Stimulated activated effector memory CD8-positive, alpha-beta T cell treated with anti-CD3 and anti-CD28 coated beads, Interleukin-12 subunit alpha, Interleukin-12 subunit beta, amount 100 ng/mL, for 72 hours (primary cell): ENCODE measurements at regions not wholly inside any gene's neighbourhood (a gene's known extent, or its start where the extent isn't known, plus 50 kb on each side); places are given as distances from the start of the nearest gene placed in this dataset.
"Not testable (repeated sequence)": the region's sequence is repeated elsewhere in the genome, so short reads cannot be mapped to it uniquely, and the experiment has no call there.

Experiments
- ATAC-seq: fragments of 150-1000 bp; cut with Tn5 transposase; 2 replicates; pipeline ENCODE4 v1.10.0; 2021
- DNase-seq, 2 donors: peaks; one replicate each; pipeline ENCODE4 v3.0.0; 2021 to 2022; ENCODE audit warnings: low spot score in 2 of 2
- H3K27ac Mint-ChIP-seq: one replicate; pipeline ENCODE4 v1.8.0; 2022; ENCODE audit warnings: mild to moderate bottlenecking, mixed read lengths
- H3K36me3 Mint-ChIP-seq: one replicate; pipeline ENCODE4 v1.8.0; 2022; ENCODE audit warnings: mild to moderate bottlenecking, mixed read lengths
- H3K4me1 Mint-ChIP-seq: one replicate; pipeline ENCODE4 v1.8.0; 2022; ENCODE audit warnings: mixed read lengths
- H3K4me3 Mint-ChIP-seq: one replicate; pipeline ENCODE4 v1.8.0; 2022; ENCODE audit warnings: mild to moderate bottlenecking, mixed read lengths
- H3K9me3 Mint-ChIP-seq: one replicate; pipeline ENCODE4 v1.8.0; 2022; ENCODE audit warnings: mixed read lengths

GRCh38 chr14:21840765-21841164 lies 167.1 kb upstream of the OR4E1 start:
- no peaks in the 10 kb centered on the region for H3K9me3 Mint-ChIP-seq
- ATAC-seq, result peak; percentile 42
- H3K27ac Mint-ChIP-seq, result peak overlapping the region; percentile 56
- no peaks in the 10 kb centered on the region for H3K4me1 Mint-ChIP-seq
- no peaks in the 10 kb centered on the region for H3K36me3 Mint-ChIP-seq
- no peak for DNase-seq
- peak overlapping the region; percentile 13 for H3K4me3 Mint-ChIP-seq

- Mint-ChIP-seq H3K27ac (no peak overlapping the region), H3K4me1 (no peaks in the 10 kb centered on the region), H3K4me3 (no peak overlapping the region), H3K9me3 (no peaks in the 10 kb centered on the region), H3K36me3 (no peaks in the 10 kb centered on the region)
- no peak for DNase-seq
- ATAC-seq, result no peak
These were observed 160.2 kb upstream of the OR4E1 start for GRCh38 chr14:21833836-21834235.

- ATAC-seq (no peak), DNase-seq (no peak)
- Mint-ChIP-seq H3K9me3 (no peaks in the 10 kb centered on the region), H3K4me1 (peaks cover 5% of the 10 kb centered on the region), H3K4me3 (peak overlapping the region; percentile 24), H3K36me3 (no peaks in the 10 kb centered on the region), H3K27ac (no peak overlapping the region)
These were observed 152.2 kb upstream of the OR4E1 start for GRCh38 chr14:21825845-21826244.

- Mint-ChIP-seq H3K36me3 (no peaks in the 10 kb centered on the region), H3K27ac (no peak overlapping the region), H3K4me3 (peak overlapping the region; percentile 24), H3K4me1 (peaks cover 5% of the 10 kb centered on the region), H3K9me3 (no peaks in the 10 kb centered on the region)
- ATAC-seq (peak; percentile 89), DNase-seq (no peak)
These were observed 151.6 kb upstream of the OR4E1 start for GRCh38 chr14:21825149-21825743.

GRCh38 chr14:21822109-21822508 lies 148.5 kb upstream of the OR4E1 start:
- no peak overlapping the region for H3K27ac Mint-ChIP-seq
- ATAC-seq (no peak), DNase-seq (no peak)
- no peaks in the 10 kb centered on the region for H3K36me3 Mint-ChIP-seq
- H3K4me3 Mint-ChIP-seq, result no peak overlapping the region
- H3K4me1 Mint-ChIP-seq, result peaks cover 5% of the 10 kb centered on the region
- peaks cover under 1% of the 10 kb centered on the region for H3K9me3 Mint-ChIP-seq

GRCh38 chr14:21820631-21821030 lies 147.0 kb upstream of the OR4E1 start:
- Mint-ChIP-seq H3K27ac (no peak overlapping the region), H3K4me3 (no peak overlapping the region), H3K4me1 (peaks cover 5% of the 10 kb centered on the region), H3K36me3 (no peaks in the 10 kb centered on the region), H3K9me3 (peaks cover 5% of the 10 kb centered on the region)
- DNase-seq, result no peak
- no peak for ATAC-seq

- H3K9me3 Mint-ChIP-seq, H3K27ac Mint-ChIP-seq, H3K4me3 Mint-ChIP-seq, DNase-seq, H3K36me3 Mint-ChIP-seq, ATAC-seq, H3K4me1 Mint-ChIP-seq: not testable (repeated sequence)
These were observed 146.3 kb upstream of the OR4E1 start for GRCh38 chr14:21819891-21820290.

GRCh38 chr14:21817010-21817409 lies 143.4 kb upstream of the OR4E1 start:
- H3K36me3 Mint-ChIP-seq, H3K9me3 Mint-ChIP-seq, H3K4me1 Mint-ChIP-seq, ATAC-seq, H3K4me3 Mint-ChIP-seq, DNase-seq, H3K27ac Mint-ChIP-seq: not testable (repeated sequence)

- H3K36me3 Mint-ChIP-seq, result no peaks in the 10 kb centered on the region
- ATAC-seq (no peak), DNase-seq (no peak)
- H3K4me3 Mint-ChIP-seq, result no peak overlapping the region
- H3K4me1 Mint-ChIP-seq, result no peaks in the 10 kb centered on the region
- H3K9me3 Mint-ChIP-seq, result no peaks in the 10 kb centered on the region
- no peak overlapping the region for H3K27ac Mint-ChIP-seq
These were observed 134.4 kb upstream of the OR4E1 start for GRCh38 chr14:21807975-21808374.

- H3K9me3 Mint-ChIP-seq, result no peaks in the 10 kb centered on the region
- H3K27ac Mint-ChIP-seq, result no peak overlapping the region
- H3K36me3 Mint-ChIP-seq, result no peaks in the 10 kb centered on the region
- no peaks in the 10 kb centered on the region for H3K4me1 Mint-ChIP-seq
- H3K4me3 Mint-ChIP-seq, result no peak overlapping the region
- no peak for ATAC-seq
- no peak for DNase-seq
These were observed 131.4 kb upstream of the OR4E1 start for GRCh38 chr14:21804981-21805380.

- Mint-ChIP-seq H3K4me1 (no peaks in the 10 kb centered on the region), H3K4me3 (no peak overlapping the region), H3K27ac (no peak overlapping the region), H3K9me3 (no peaks in the 10 kb centered on the region), H3K36me3 (no peaks in the 10 kb centered on the region)
- no peak for ATAC-seq
- DNase-seq, result no peak
These were observed 128.8 kb upstream of the OR4E1 start for GRCh38 chr14:21802441-21802840.

GRCh38 chr14:21796916-21797315 lies 123.3 kb upstream of the OR4E1 start:
- Mint-ChIP-seq H3K27ac (no peak overlapping the region), H3K36me3 (no peaks in the 10 kb centered on the region), H3K4me1 (no peaks in the 10 kb centered on the region), H3K9me3 (peaks cover 10% of the 10 kb centered on the region), H3K4me3 (peak overlapping the region; percentile 16)
- no peak for DNase-seq
- no peak for ATAC-seq

GRCh38 chr14:21795456-21795855 lies 121.8 kb upstream of the OR4E1 start:
- no peak overlapping the region for H3K4me3 Mint-ChIP-seq
- no peaks in the 10 kb centered on the region for H3K4me1 Mint-ChIP-seq
- DNase-seq (no peak), ATAC-seq (no peak)
- peaks cover 10% of the 10 kb centered on the region for H3K9me3 Mint-ChIP-seq
- no peak overlapping the region for H3K27ac Mint-ChIP-seq
- H3K36me3 Mint-ChIP-seq, result no peaks in the 10 kb centered on the region

- no peaks in the 10 kb centered on the region for H3K36me3 Mint-ChIP-seq
- no peak overlapping the region for H3K4me3 Mint-ChIP-seq
- ATAC-seq (no peak), DNase-seq (no peak)
- H3K9me3 Mint-ChIP-seq, result peaks cover 10% of the 10 kb centered on the region
- H3K27ac Mint-ChIP-seq, result no peak overlapping the region
- H3K4me1 Mint-ChIP-seq, result no peaks in the 10 kb centered on the region
These were observed 118.1 kb upstream of the OR4E1 start for GRCh38 chr14:21791749-21792148.

- H3K4me1 Mint-ChIP-seq, H3K27ac Mint-ChIP-seq, H3K9me3 Mint-ChIP-seq, H3K4me3 Mint-ChIP-seq, H3K36me3 Mint-ChIP-seq, DNase-seq, ATAC-seq: not testable (repeated sequence)
These were observed 115.1 kb upstream of the OR4E1 start for GRCh38 chr14:21788687-21789086.

- H3K4me1 Mint-ChIP-seq, H3K27ac Mint-ChIP-seq, ATAC-seq: not testable (repeated sequence)
These were observed 113.6 kb upstream of the OR4E1 start for GRCh38 chr14:21787242-21787641.

GRCh38 chr14:21781543-21781942 lies 107.9 kb upstream of the OR4E1 start:
- DNase-seq (no peak), ATAC-seq (no peak)
- no peak overlapping the region for H3K4me3 Mint-ChIP-seq
- no peaks in the 10 kb centered on the region for H3K36me3 Mint-ChIP-seq
- H3K4me1 Mint-ChIP-seq, result no peaks in the 10 kb centered on the region
- no peak overlapping the region for H3K27ac Mint-ChIP-seq
- H3K9me3 Mint-ChIP-seq, result no peaks in the 10 kb centered on the region

More at GRCh38 chr14:21787242-21787641, 113.6 kb upstream of the OR4E1 start:
- H3K36me3 Mint-ChIP-seq, H3K4me3 Mint-ChIP-seq, DNase-seq, H3K9me3 Mint-ChIP-seq: not testable (repeated sequence)
